WTC11 (cell line): ENCODE measurements at regions not wholly inside any gene's neighbourhood (a gene's known extent, or its start where the extent isn't known, plus 50 kb on each side); places are given as distances from the start of the nearest gene placed in this dataset.
A peak's percentile ranks its signal among the peaks of the same experiment; 100 is the strongest.

Source experiments
- ATAC-seq: fragments of 200-7000 bp; cut with Tn5 transposase; 2 replicates; pipeline ENCODE4 v1.10.0; 2021; ENCODE audit warnings: mild to moderate bottlenecking, moderate library complexity
- CTCF ChIA-PET: fragments of 300-600 bp; sonication (Branson Sonifier 250); formaldehyde crosslinking; loops from one replicate; lab custom pipeline; 2021; ENCODE audit warnings: antibody characterized with exemption; lab: Charles Lee
- POLR2A ChIA-PET: fragments of 350-600 bp; sonication (Branson Sonifier 250); formaldehyde crosslinking; loops from one replicate; lab custom pipeline; 2021; ENCODE audit warnings: antibody characterized with exemption; lab: Charles Lee
- DNase-seq: peaks from one replicate; pipeline ENCODE4 v3.0.0; 2021; ENCODE audit warnings: low spot score
- H3K27ac Mint-ChIP-seq: 2 replicates; pipeline ENCODE4 v1.8.0; 2021; ENCODE audit warnings: mixed read lengths
- H3K27me3 Mint-ChIP-seq: 2 replicates; pipeline ENCODE4 v1.8.0; 2021; ENCODE audit warnings: low read depth, mild to moderate bottlenecking, moderate library complexity, mixed read lengths
- H3K36me3 Mint-ChIP-seq: 2 replicates; pipeline ENCODE4 v1.8.0; 2021; ENCODE audit warnings: mixed read lengths
- H3K4me1 Mint-ChIP-seq: 2 replicates; pipeline ENCODE4 v1.8.0; 2022; ENCODE audit warnings: mixed read lengths
- H3K4me3 Mint-ChIP-seq: 2 replicates; pipeline ENCODE4 v1.8.0; 2021; ENCODE audit warnings: mild to moderate bottlenecking, moderate library complexity, mixed read lengths
- H3K9me3 Mint-ChIP-seq: 2 replicates; pipeline ENCODE4 v1.8.0; 2021; ENCODE audit warnings: mixed read lengths
- ATF6 ChIP-seq: sonication (generic); formaldehyde crosslinking; IDR thresholded peaks from 2 replicates; pipeline ENCODE4 v1.8.1; 2023; ENCODE audit warnings: mild to moderate bottlenecking, missing genetic modification reagents
- CREM ChIP-seq: sonication (generic); formaldehyde crosslinking; IDR thresholded peaks from 2 replicates; pipeline ENCODE4 v1.8.1; 2022; ENCODE audit warnings: mild to moderate bottlenecking, missing genetic modification reagents, moderate library complexity
- CTCF ChIP-seq: fragments of 200-600 bp; IDR thresholded peaks from 2 replicates; pipeline ENCODE4 v1.8.0; 2022; ENCODE audit warnings: antibody characterized with exemption
- E2F4 ChIP-seq: sonication (generic); formaldehyde crosslinking; IDR thresholded peaks from 2 replicates; pipeline ENCODE4 v1.8.1; 2022; ENCODE audit warnings: low read depth, mild to moderate bottlenecking, moderate library complexity, missing genetic modification reagents, borderline replicate concordance
- ETV6 ChIP-seq: sonication (generic); formaldehyde crosslinking; IDR thresholded peaks from 2 replicates; pipeline ENCODE4 v1.8.1; 2022; ENCODE audit warnings: mild to moderate bottlenecking, missing genetic modification reagents
- IRF1 ChIP-seq: sonication (generic); formaldehyde crosslinking; IDR thresholded peaks from 2 replicates; pipeline ENCODE4 v1.8.0; 2023; ENCODE audit warnings: missing genetic modification reagents
- JAZF1 ChIP-seq: fragments of 250-450 bp; sonication (Bioruptor Pico); IDR thresholded peaks from 2 replicates; pipeline ENCODE4 v1.9.0; 2021; ENCODE audit warnings: moderate library complexity, mild to moderate bottlenecking, inconsistent platforms
- MYBL2 ChIP-seq: sonication (generic); formaldehyde crosslinking; IDR thresholded peaks from 2 replicates; pipeline ENCODE4 v1.8.1; 2023; ENCODE audit warnings: mild to moderate bottlenecking, moderate library complexity, missing genetic modification reagents
- USF2 ChIP-seq: sonication (generic); formaldehyde crosslinking; IDR thresholded peaks from 2 replicates; pipeline ENCODE4 v1.8.1; 2023; ENCODE audit warnings: mild to moderate bottlenecking, missing genetic modification reagents, moderate library complexity
- ZMAT4 ChIP-seq: fragments of 250-450 bp; sonication (Bioruptor Pico); IDR thresholded peaks from 2 replicates; pipeline ENCODE4 v1.9.0; 2021; ENCODE audit warnings: mild to moderate bottlenecking
- ZNF138 ChIP-seq: sonication (generic); formaldehyde crosslinking; conservative IDR thresholded peaks from 2 replicates; pipeline ENCODE4 v1.8.1; 2022; ENCODE audit warnings: mild to moderate bottlenecking, moderate library complexity, missing genetic modification reagents
- ZNF219 ChIP-seq: sonication (generic); formaldehyde crosslinking; IDR thresholded peaks from 2 replicates; pipeline ENCODE4 v1.8.0; 2023; ENCODE audit warnings: missing genetic modification reagents, mild to moderate bottlenecking, borderline replicate concordance
- ZSCAN18 ChIP-seq: fragments of 250-450 bp; sonication (Bioruptor Pico); IDR thresholded peaks from 2 replicates; pipeline ENCODE4 v2.1.2; 2022; ENCODE audit warnings: mild to moderate bottlenecking, moderate library complexity

- TF ChIP-seq USF2: no peak
- no peak for TF ChIP-seq ZNF138
- no peak for TF ChIP-seq CREM (CRISPR knock-in tag)
- TF ChIP-seq ATF6 (CRISPR knock-in tag): no peak
- TF ChIP-seq ZMAT4 (CRISPR knock-in tag): no peak
- no peak for TF ChIP-seq JAZF1 (CRISPR knock-in tag)
- no peak for TF ChIP-seq MYBL2 (CRISPR knock-in tag)
- no peak for TF ChIP-seq CTCF
- Mint-ChIP-seq H3K4me3 (no peak overlapping the region), H3K36me3 (no peaks in the 10 kb centered on the region), H3K9me3 (no peaks in the 10 kb centered on the region), H3K27ac (no peak overlapping the region), H3K4me1 (peaks cover 4% of the 10 kb centered on the region), H3K27me3 (no peaks in the 10 kb centered on the region)
- ChIA-PET POLR2A (no interaction called here), CTCF (no interaction called here)
- no peak for ATAC-seq
- DNase-seq: no peak
Observed at GRCh38 chr15:31934821-31935220, 95.5 kb upstream of the CHRNA7 start.

GRCh38 chr15:31953478-31953877, 76.8 kb upstream of the CHRNA7 start:
- DNase-seq: peak; percentile 49
- POLR2A ChIA-PET: no interaction called here
- Mint-ChIP-seq H3K9me3 (peaks cover 35% of the 10 kb centered on the region), H3K27me3 (no peaks in the 10 kb centered on the region; the same call in 1 of the 2 replicates), H3K4me1 (no peaks in the 10 kb centered on the region), H3K27ac (no peak overlapping the region), H3K4me3 (no peak overlapping the region), H3K36me3 (peaks cover 5% of the 10 kb centered on the region)
- peak; percentile 74 for ATAC-seq
- TF ChIP-seq CREM (CRISPR knock-in tag) (no peak), ZSCAN18 (CRISPR knock-in tag) (no peak), ZNF219 (CRISPR knock-in tag) (no peak), IRF1 (no peak), ETV6 (CRISPR knock-in tag) (no peak), E2F4 (CRISPR knock-in tag) (no peak)
- CTCF ChIA-PET: interaction anchor here (1.2 to 1.6 kb wide), 2 partner anchors 66 to 77 kb away, joined by 3 to 5 read pairs; partner anchors contain the start of gene CHRNA7
